Nephron progenitor cell (in vitro differentiated cells): ENCODE measurements at regions not wholly inside any gene's neighbourhood (a gene's known extent, or its start where the extent isn't known, plus 50 kb on each side); places are given as distances from the start of the nearest gene placed in this dataset.

Source experiments
- DNase-seq: peaks from one replicate; pipeline ENCODE4 v3.0.0; 2021
- H3K27ac Mint-ChIP-seq: 2 replicates; pipeline ENCODE4 v1.8.0; 2021; ENCODE audit warnings: mild to moderate bottlenecking, moderate library complexity, mixed read lengths
- H3K27me3 Mint-ChIP-seq: 2 replicates; pipeline ENCODE4 v1.8.0; 2021; ENCODE audit warnings: mild to moderate bottlenecking, low read depth, mixed read lengths; ENCODE audit not compliant: poor library complexity
- H3K36me3 Mint-ChIP-seq: 2 replicates; pipeline ENCODE4 v1.8.0; 2021; ENCODE audit warnings: low read depth, mixed read lengths
- H3K4me1 Mint-ChIP-seq: 2 replicates; pipeline ENCODE4 v1.8.0; 2021; ENCODE audit warnings: mixed read lengths
- H3K4me3 Mint-ChIP-seq: 2 replicates; pipeline ENCODE4 v1.8.0; 2021; ENCODE audit warnings: mild to moderate bottlenecking, moderate library complexity, mixed read lengths
- H3K9me3 Mint-ChIP-seq: 2 replicates; pipeline ENCODE4 v1.8.0; 2021; ENCODE audit warnings: mild to moderate bottlenecking, moderate library complexity, mixed read lengths
- CTCF ChIP-seq: fragments of 200-600 bp; sonication (generic); IDR thresholded peaks from 2 replicates; pipeline ENCODE4 v1.5.0; 2021; ENCODE audit warnings: antibody characterized with exemption

GRCh38 chr5:3891113-3891512 is 295.5 kb downstream of the IRX1 start:
- peaks cover 17% of the 10 kb centered on the region for H3K4me1 Mint-ChIP-seq
- no peaks in the 10 kb centered on the region for H3K36me3 Mint-ChIP-seq
- H3K27ac Mint-ChIP-seq: no peak overlapping the region
- H3K27me3 Mint-ChIP-seq: peaks cover 9% of the 10 kb centered on the region
- no peak overlapping the region for H3K4me3 Mint-ChIP-seq
- no peak for TF ChIP-seq CTCF
- DNase-seq: no peak
- H3K9me3 Mint-ChIP-seq: peaks cover 5% of the 10 kb centered on the region

GRCh38 chr5:3893527-3893926 is 297.9 kb downstream of the IRX1 start:
- Mint-ChIP-seq H3K27me3 (peaks cover 13% of the 10 kb centered on the region), H3K4me3 (no peak overlapping the region), H3K9me3 (peaks cover 21% of the 10 kb centered on the region), H3K36me3 (no peaks in the 10 kb centered on the region), H3K4me1 (peaks cover 9% of the 10 kb centered on the region), H3K27ac (no peak overlapping the region)
- no peak for DNase-seq
- TF ChIP-seq CTCF: no peak

GRCh38 chr5:3893975-3894374 is 298.3 kb downstream of the IRX1 start:
- no peak for DNase-seq
- Mint-ChIP-seq H3K4me1 (peaks cover 9% of the 10 kb centered on the region), H3K27ac (no peak overlapping the region), H3K36me3 (no peaks in the 10 kb centered on the region), H3K9me3 (peaks cover 25% of the 10 kb centered on the region), H3K4me3 (no peak overlapping the region), H3K27me3 (peaks cover 13% of the 10 kb centered on the region)
- no peak for TF ChIP-seq CTCF

- H3K36me3 Mint-ChIP-seq: no peaks in the 10 kb centered on the region
- TF ChIP-seq CTCF: no peak
- no peak overlapping the region for H3K4me3 Mint-ChIP-seq
- H3K27ac Mint-ChIP-seq: no peak overlapping the region
- H3K9me3 Mint-ChIP-seq: peaks cover 31% of the 10 kb centered on the region
- H3K4me1 Mint-ChIP-seq: no peaks in the 10 kb centered on the region
- H3K27me3 Mint-ChIP-seq: peaks cover 13% of the 10 kb centered on the region
- no peak for DNase-seq
Measured at GRCh38 chr5:3896098-3896497, 300.5 kb downstream of the IRX1 start.

GRCh38 chr5:3899093-3899492 is 303.5 kb downstream of the IRX1 start:
- no peak for TF ChIP-seq CTCF
- Mint-ChIP-seq H3K27ac (no peak overlapping the region), H3K4me3 (no peak overlapping the region), H3K36me3 (no peaks in the 10 kb centered on the region), H3K27me3 (peaks cover 13% of the 10 kb centered on the region), H3K9me3 (peaks cover 26% of the 10 kb centered on the region), H3K4me1 (no peaks in the 10 kb centered on the region)
- no peak for DNase-seq

- no peak for TF ChIP-seq CTCF
- no peak for DNase-seq
- no peaks in the 10 kb centered on the region for H3K36me3 Mint-ChIP-seq
Measured at GRCh38 chr5:3904584-3904983, 309.0 kb downstream of the IRX1 start.

More at GRCh38 chr5:3904584-3904983, 309.0 kb downstream of the IRX1 start:
- Mint-ChIP-seq H3K9me3 (no peaks in the 10 kb centered on the region), H3K27me3 (peaks cover 17% of the 10 kb centered on the region), H3K4me1 (peaks cover 6% of the 10 kb centered on the region), H3K27ac (no peak overlapping the region), H3K4me3 (no peak overlapping the region)
